Mesenchymal stem cell (in vitro differentiated cells and primary cell): ENCODE measurements at regions not wholly inside any gene's neighbourhood (a gene's known extent, or its start where the extent isn't known, plus 50 kb on each side); places are given as distances from the start of the nearest gene placed in this dataset.

Source experiments
- DNase-seq: peaks from one replicate; pipeline ENCODE4 v3.0.0-alpha.2; 2013
- H2AFZ ChIP-seq: one replicate; pipeline ENCODE4 v1.6.1; 2013; ENCODE audit warnings: low read depth, mild to moderate bottlenecking, control low read depth, inconsistent platforms, low read length, moderate library complexity
- H2AK5ac ChIP-seq: 2 replicates; pipeline ENCODE4 v1.6.1; 2013; ENCODE audit warnings: low read length, moderate library complexity, mild to moderate bottlenecking, inconsistent platforms; ENCODE audit not compliant: severe bottlenecking
- H2BK120ac ChIP-seq: one replicate; pipeline ENCODE4 v1.6.1; 2013; ENCODE audit warnings: low read depth, mild to moderate bottlenecking, inconsistent platforms, low read length, moderate library complexity
- H2BK12ac ChIP-seq, 2 experiments: one replicate each; pipeline ENCODE4 v1.6.1; 2013; ENCODE audit warnings: inconsistent platforms in 2 of 2, low read length in 2 of 2, mild to moderate bottlenecking in 2 of 2, moderate library complexity in 2 of 2, control low read depth in 1 of 2
- H2BK15ac ChIP-seq: one replicate; pipeline ENCODE4 v1.6.1; 2013; ENCODE audit warnings: mild to moderate bottlenecking, low read depth, inconsistent platforms; ENCODE audit not compliant: poor library complexity, severe bottlenecking
- H2BK5ac ChIP-seq: 2 replicates; pipeline ENCODE4 v1.6.1; 2013; ENCODE audit warnings: low read depth, mild to moderate bottlenecking, low read length, control low read depth, inconsistent platforms; ENCODE audit not compliant: poor library complexity, severe bottlenecking
- H3K14ac ChIP-seq, 2 experiments: one replicate each; pipeline ENCODE4 v1.6.1; 2013; ENCODE audit warnings: inconsistent platforms in 2 of 2, low read length in 2 of 2, control low read depth in 1 of 2, mild to moderate bottlenecking in 1 of 2, moderate library complexity in 1 of 2
- H3K18ac ChIP-seq, 2 experiments: one replicate each; pipeline ENCODE4 v1.6.1; 2013; ENCODE audit warnings: inconsistent platforms in 2 of 2, low read length in 2 of 2, control low read depth in 1 of 2, low read depth in 1 of 2, mild to moderate bottlenecking in 1 of 2
- H3K23ac ChIP-seq, 2 experiments: one replicate each; pipeline ENCODE4 v1.6.1; 2013; ENCODE audit warnings: inconsistent platforms in 2 of 2, low read length in 2 of 2, mild to moderate bottlenecking in 2 of 2, moderate library complexity in 2 of 2, control low read depth in 1 of 2
- H3K27ac ChIP-seq: 2 replicates; pipeline ENCODE4 v1.5.1; 2013; ENCODE audit warnings: mild to moderate bottlenecking, moderate library complexity, low read length, control low read depth, inconsistent platforms; ENCODE audit not compliant: poor library complexity, severe bottlenecking
- H3K27me3 ChIP-seq, 2 experiments: 2 replicates each; pipeline versions ENCODE4 v1.6.1 to v1.7.0; 2013; ENCODE audit warnings: low read length in 2 of 2, mild to moderate bottlenecking in 2 of 2, moderate library complexity in 2 of 2, control low read depth in 1 of 2, inconsistent platforms in 1 of 2; ENCODE audit not compliant: control insufficient read depth in 1 of 2, insufficient read depth in 1 of 2
- H3K36me3 ChIP-seq, 2 experiments: 2 replicates each; pipeline versions ENCODE4 v1.6.1 to v1.7.0; 2013; ENCODE audit warnings: low read length in 2 of 2, control low read depth in 1 of 2, inconsistent platforms in 1 of 2, low read depth in 1 of 2, mild to moderate bottlenecking in 1 of 2; ENCODE audit not compliant: insufficient read depth in 2 of 2, control insufficient read depth in 1 of 2
- H3K4ac ChIP-seq, 2 experiments: one replicate each; pipeline ENCODE4 v1.6.1; 2013; ENCODE audit warnings: inconsistent platforms in 2 of 2, low read length in 2 of 2, mild to moderate bottlenecking in 2 of 2, moderate library complexity in 2 of 2, control low read depth in 1 of 2, low read depth in 1 of 2
- H3K4me1 ChIP-seq: 2 replicates; pipeline ENCODE4 v1.6.1; 2013; ENCODE audit warnings: low read depth, low read length, control low read depth; ENCODE audit not compliant: control insufficient read depth, insufficient read depth
- H3K4me2 ChIP-seq: 2 replicates; pipeline ENCODE4 v1.6.1; 2013; ENCODE audit warnings: low read length, mild to moderate bottlenecking, inconsistent platforms; ENCODE audit not compliant: poor library complexity, severe bottlenecking
- H3K4me3 ChIP-seq, 2 experiments: 2 replicates each; pipeline versions ENCODE4 v1.5.1 to v1.7.0; 2013; ENCODE audit warnings: low read length in 2 of 2, mild to moderate bottlenecking in 2 of 2, control low read depth in 1 of 2, low read depth in 1 of 2; ENCODE audit not compliant: insufficient read depth in 1 of 2
- H3K79me1 ChIP-seq: replicated peaks from 2 replicates; pipeline ENCODE4 v1.6.1; 2013; ENCODE audit warnings: mild to moderate bottlenecking, control low read depth, low read length, inconsistent platforms; ENCODE audit not compliant: poor library complexity, severe bottlenecking
- H3K9ac ChIP-seq: 2 replicates; pipeline ENCODE4 v1.7.0; 2013; ENCODE audit warnings: mild to moderate bottlenecking, low read length, moderate library complexity
- H3K9me3 ChIP-seq: 2 replicates; pipeline ENCODE4 v1.7.0; 2013; ENCODE audit warnings: mild to moderate bottlenecking, low read length; ENCODE audit not compliant: control insufficient read depth
- H4K8ac ChIP-seq: one replicate; pipeline ENCODE4 v1.6.1; 2013; ENCODE audit warnings: inconsistent platforms, mild to moderate bottlenecking, low read length, moderate library complexity
- H4K91ac ChIP-seq: one replicate; pipeline ENCODE4 v1.6.1; 2013; ENCODE audit warnings: mild to moderate bottlenecking, low read length, inconsistent platforms
- WGBS: methylation state at CpG from one replicate; pipeline ENCODE4 v1.1.7; 2013; ENCODE audit warnings: mixed read lengths; 5-methylcytosine and 5-hydroxymethylcytosine counted together

DNA sequence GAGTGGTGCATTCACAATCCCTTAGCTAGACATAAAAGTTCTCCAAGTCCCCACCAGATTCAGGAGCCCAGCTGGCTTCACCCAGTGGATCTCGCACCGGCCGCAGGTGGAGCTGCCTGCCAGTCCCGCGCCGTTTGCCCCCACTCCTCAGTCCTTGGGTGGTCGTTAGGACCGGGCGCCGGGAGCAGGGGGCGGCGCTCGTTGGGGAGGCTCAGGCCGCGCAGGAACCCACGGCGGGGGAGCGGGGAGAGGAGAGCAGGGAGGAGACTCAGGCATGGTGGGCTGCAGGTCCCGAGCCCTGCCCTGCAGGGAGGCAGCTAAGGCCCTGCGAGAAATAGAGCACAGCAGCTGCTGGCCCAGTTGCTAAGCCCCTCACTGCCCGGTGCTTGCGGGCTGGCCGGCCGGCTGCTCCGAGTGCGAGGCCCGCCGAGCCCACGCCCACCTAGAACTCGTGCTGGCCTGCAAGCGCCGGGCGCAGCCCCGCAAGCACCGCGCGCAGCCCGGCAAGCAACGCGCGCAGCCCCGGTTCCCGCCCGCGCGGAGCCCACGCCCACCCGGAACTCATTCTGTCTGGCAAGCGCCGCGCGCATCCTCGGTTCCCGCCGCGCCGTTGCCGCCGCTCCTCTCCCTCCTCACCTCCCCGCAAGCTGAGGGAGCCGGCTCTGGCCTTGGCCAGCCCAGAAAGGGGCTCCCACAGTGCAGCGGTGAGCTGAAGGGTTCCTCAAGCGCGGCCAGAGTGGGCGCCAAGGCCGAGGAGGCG is 153.5 kb downstream of the SLC7A11 start:
- Histone ChIP-seq H4K8ac (no peak overlapping the region), H2BK120ac (no peak overlapping the region), H3K9ac (no peak overlapping the region), H3K79me1 (no peaks in the 10 kb centered on the region), H3K4me2 (no peak overlapping the region), H2BK15ac (peak overlapping the region; percentile 83), H3K14ac (no peak overlapping the region), H3K23ac (no peak overlapping the region), H3K4ac (peak overlapping the region in 1 of 2 experiments; percentile 25), H3K27me3 (no peaks in the 10 kb centered on the region), H2AK5ac (no peak overlapping the region), H3K4me3 (no peak overlapping the region), H3K9me3 (no peaks in the 10 kb centered on the region), H2AFZ (no peak overlapping the region), H3K18ac (no peak overlapping the region), H3K27ac (no peak overlapping the region), H3K36me3 (no peaks in the 10 kb centered on the region), H3K4me1 (no peaks in the 10 kb centered on the region), H2BK5ac (no peak overlapping the region), H4K91ac (no peak overlapping the region), H2BK12ac (no peak overlapping the region)
- 99% methylated on average over 66 of the region's 67 CpGs for WGBS
- DNase-seq = no peak

DNA sequence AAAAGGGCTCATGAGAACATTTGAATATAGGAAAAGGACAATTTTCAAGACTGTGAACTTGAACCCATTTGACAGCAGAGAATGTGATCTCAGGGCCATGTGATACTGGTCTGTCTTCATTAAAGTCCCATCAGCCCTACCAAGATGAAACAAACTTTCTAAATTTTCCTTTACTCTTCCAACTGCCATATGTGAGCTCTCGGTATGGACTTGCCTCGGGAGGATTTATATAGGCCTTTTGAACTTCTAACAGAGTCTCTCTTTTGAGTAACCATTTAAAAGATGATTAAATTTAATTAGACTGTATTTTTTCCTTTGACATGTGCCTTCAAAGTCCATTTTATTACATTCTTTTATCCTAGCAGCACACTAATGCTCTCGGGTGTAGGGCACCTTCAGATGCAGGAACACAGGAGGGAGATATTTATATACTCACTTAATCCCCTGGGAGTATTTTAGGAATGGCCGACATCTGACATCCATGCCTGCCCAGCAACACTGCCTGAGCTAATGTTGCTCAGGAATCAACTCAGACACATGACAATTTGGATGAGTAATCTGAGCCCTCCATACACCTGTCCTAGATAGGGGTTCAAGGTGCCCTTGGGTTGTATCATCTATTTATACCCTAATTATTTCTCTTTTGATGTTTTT is 155.0 kb downstream of the SLC7A11 start:
- 75% methylated on average over 3 of the region's 4 CpGs for WGBS
- no peak overlapping the region for H2AFZ ChIP-seq
- no peak overlapping the region for H3K27ac ChIP-seq
- H2AK5ac ChIP-seq = no peak overlapping the region
- no peak overlapping the region for H3K14ac ChIP-seq
- H3K23ac ChIP-seq = no peak overlapping the region
- H3K9ac ChIP-seq = no peak overlapping the region
- DNase-seq = no peak
- no peak overlapping the region for H3K4me2 ChIP-seq
- H3K79me1 ChIP-seq = no peaks in the 10 kb centered on the region
- no peak overlapping the region for H3K4ac ChIP-seq
- H4K91ac ChIP-seq = no peak overlapping the region
- H2BK12ac ChIP-seq = no peak overlapping the region
- H3K18ac ChIP-seq = no peak overlapping the region
- H2BK5ac ChIP-seq = no peak overlapping the region
- H3K4me1 ChIP-seq = no peaks in the 10 kb centered on the region
- H2BK120ac ChIP-seq = no peak overlapping the region
- H3K36me3 ChIP-seq = no peaks in the 10 kb centered on the region
- H2BK15ac ChIP-seq = no peak overlapping the region
- no peaks in the 10 kb centered on the region for H3K27me3 ChIP-seq
- H3K9me3 ChIP-seq = no peaks in the 10 kb centered on the region
- H4K8ac ChIP-seq = no peak overlapping the region
- no peak overlapping the region for H3K4me3 ChIP-seq

DNA sequence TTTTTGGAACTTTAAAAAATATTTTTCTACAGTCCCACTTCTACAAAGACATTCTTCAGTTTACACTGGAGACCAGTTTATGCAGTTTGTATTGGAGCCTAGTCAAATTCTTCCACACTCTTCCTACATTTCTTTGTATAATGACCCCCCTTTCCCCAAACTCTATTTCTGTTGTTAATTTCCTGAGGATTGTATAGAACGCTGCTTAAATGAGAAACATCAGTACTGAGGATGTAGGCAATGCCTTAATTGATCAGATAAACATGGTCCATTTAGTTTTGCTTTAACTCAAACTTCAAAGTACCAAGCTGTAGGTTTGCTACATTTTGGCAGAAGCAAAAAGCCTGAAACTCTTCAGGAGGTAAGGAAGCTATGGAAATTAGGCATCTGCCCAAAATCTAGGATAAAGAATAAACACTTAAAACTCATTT is 155.5 kb downstream of the SLC7A11 start:
- Histone ChIP-seq H2BK12ac (no peak overlapping the region), H3K4me2 (no peak overlapping the region), H3K9ac (no peak overlapping the region), H2BK120ac (no peak overlapping the region), H3K36me3 (no peaks in the 10 kb centered on the region), H3K79me1 (no peaks in the 10 kb centered on the region), H4K8ac (no peak overlapping the region), H3K18ac (no peak overlapping the region), H3K14ac (no peak overlapping the region), H3K27ac (no peak overlapping the region), H3K27me3 (no peaks in the 10 kb centered on the region), H3K23ac (no peak overlapping the region), H2BK15ac (no peak overlapping the region), H2AK5ac (no peak overlapping the region), H2BK5ac (no peak overlapping the region), H3K9me3 (no peaks in the 10 kb centered on the region), H3K4me3 (no peak overlapping the region), H3K4ac (no peak overlapping the region), H3K4me1 (no peaks in the 10 kb centered on the region), H2AFZ (no peak overlapping the region), H4K91ac (no peak overlapping the region)
- no CpG with 5 or more reads among the region's 1 CpG for WGBS
- no peak for DNase-seq

DNA sequence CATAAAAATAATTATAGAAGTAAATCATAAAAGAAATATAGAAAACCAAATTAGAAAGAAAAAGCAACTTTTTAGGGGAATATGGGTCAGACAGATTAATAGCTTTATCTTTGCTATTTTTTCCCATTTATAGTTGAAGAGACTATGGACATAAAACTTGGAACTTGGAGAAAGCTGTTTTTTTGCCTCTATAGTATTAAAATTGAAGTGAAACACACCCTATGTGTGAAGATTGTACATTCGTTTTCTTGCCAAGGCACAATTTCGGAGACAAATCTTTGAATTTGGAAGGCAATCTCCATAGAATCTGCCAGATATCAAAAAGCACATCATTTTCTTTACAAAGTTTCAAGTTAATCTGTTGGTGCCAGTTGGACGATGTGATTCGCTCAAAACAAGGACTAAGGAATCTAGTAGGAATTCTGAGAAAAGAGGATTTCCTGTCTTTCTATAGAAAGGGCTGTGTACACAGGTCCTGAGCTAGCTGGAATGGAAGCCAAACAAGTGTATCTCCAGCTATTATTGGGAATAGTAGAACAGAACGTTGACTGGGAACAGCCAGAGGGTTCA is 156.3 kb downstream of the SLC7A11 start:
- H2BK5ac ChIP-seq = no peak overlapping the region
- H3K36me3 ChIP-seq = no peaks in the 10 kb centered on the region

More for the DNA sequence above, 156.3 kb downstream of the SLC7A11 start:
- Histone ChIP-seq H3K4me2 (no peak overlapping the region), H3K4me1 (no peaks in the 10 kb centered on the region), H4K91ac (no peak overlapping the region), H2BK15ac (no peak overlapping the region), H3K14ac (no peak overlapping the region), H3K23ac (no peak overlapping the region), H3K79me1 (no peaks in the 10 kb centered on the region), H3K18ac (no peak overlapping the region), H2BK120ac (no peak overlapping the region), H3K4me3 (no peak overlapping the region), H3K27ac (no peak overlapping the region), H2AK5ac (no peak overlapping the region), H2BK12ac (no peak overlapping the region), H3K9me3 (no peaks in the 10 kb centered on the region), H3K4ac (no peak overlapping the region), H3K9ac (no peak overlapping the region), H4K8ac (no peak overlapping the region), H2AFZ (no peak overlapping the region), H3K27me3 (no peaks in the 10 kb centered on the region)
- WGBS = 98% methylated on average over 4 of the region's 5 CpGs
- DNase-seq = no peak
